Mesenchymal stem cell (in vitro differentiated cells and primary cell): ENCODE measurements at regions not wholly inside any gene's neighbourhood (a gene's known extent, or its start where the extent isn't known, plus 50 kb on each side); places are given as distances from the start of the nearest gene placed in this dataset.

Source experiments
- DNase-seq: peaks from one replicate; pipeline ENCODE4 v3.0.0-alpha.2; 2013
- H2AFZ ChIP-seq: one replicate; pipeline ENCODE4 v1.6.1; 2013; ENCODE audit warnings: low read depth, mild to moderate bottlenecking, control low read depth, inconsistent platforms, low read length, moderate library complexity
- H2AK5ac ChIP-seq: 2 replicates; pipeline ENCODE4 v1.6.1; 2013; ENCODE audit warnings: low read length, moderate library complexity, mild to moderate bottlenecking, inconsistent platforms; ENCODE audit not compliant: severe bottlenecking
- H2BK120ac ChIP-seq: one replicate; pipeline ENCODE4 v1.6.1; 2013; ENCODE audit warnings: low read depth, mild to moderate bottlenecking, inconsistent platforms, low read length, moderate library complexity
- H2BK12ac ChIP-seq, 2 experiments: one replicate each; pipeline ENCODE4 v1.6.1; 2013; ENCODE audit warnings: inconsistent platforms in 2 of 2, low read length in 2 of 2, mild to moderate bottlenecking in 2 of 2, moderate library complexity in 2 of 2, control low read depth in 1 of 2
- H2BK15ac ChIP-seq: one replicate; pipeline ENCODE4 v1.6.1; 2013; ENCODE audit warnings: mild to moderate bottlenecking, low read depth, inconsistent platforms; ENCODE audit not compliant: poor library complexity, severe bottlenecking
- H2BK5ac ChIP-seq: 2 replicates; pipeline ENCODE4 v1.6.1; 2013; ENCODE audit warnings: low read depth, mild to moderate bottlenecking, low read length, control low read depth, inconsistent platforms; ENCODE audit not compliant: poor library complexity, severe bottlenecking
- H3K14ac ChIP-seq, 2 experiments: one replicate each; pipeline ENCODE4 v1.6.1; 2013; ENCODE audit warnings: inconsistent platforms in 2 of 2, low read length in 2 of 2, control low read depth in 1 of 2, mild to moderate bottlenecking in 1 of 2, moderate library complexity in 1 of 2
- H3K18ac ChIP-seq, 2 experiments: one replicate each; pipeline ENCODE4 v1.6.1; 2013; ENCODE audit warnings: inconsistent platforms in 2 of 2, low read length in 2 of 2, control low read depth in 1 of 2, low read depth in 1 of 2, mild to moderate bottlenecking in 1 of 2
- H3K23ac ChIP-seq, 2 experiments: one replicate each; pipeline ENCODE4 v1.6.1; 2013; ENCODE audit warnings: inconsistent platforms in 2 of 2, low read length in 2 of 2, mild to moderate bottlenecking in 2 of 2, moderate library complexity in 2 of 2, control low read depth in 1 of 2
- H3K27ac ChIP-seq: 2 replicates; pipeline ENCODE4 v1.5.1; 2013; ENCODE audit warnings: mild to moderate bottlenecking, moderate library complexity, low read length, control low read depth, inconsistent platforms; ENCODE audit not compliant: poor library complexity, severe bottlenecking
- H3K27me3 ChIP-seq, 2 experiments: 2 replicates each; pipeline versions ENCODE4 v1.6.1 to v1.7.0; 2013; ENCODE audit warnings: low read length in 2 of 2, mild to moderate bottlenecking in 2 of 2, moderate library complexity in 2 of 2, control low read depth in 1 of 2, inconsistent platforms in 1 of 2; ENCODE audit not compliant: control insufficient read depth in 1 of 2, insufficient read depth in 1 of 2
- H3K36me3 ChIP-seq, 2 experiments: 2 replicates each; pipeline versions ENCODE4 v1.6.1 to v1.7.0; 2013; ENCODE audit warnings: low read length in 2 of 2, control low read depth in 1 of 2, inconsistent platforms in 1 of 2, low read depth in 1 of 2, mild to moderate bottlenecking in 1 of 2; ENCODE audit not compliant: insufficient read depth in 2 of 2, control insufficient read depth in 1 of 2
- H3K4ac ChIP-seq, 2 experiments: one replicate each; pipeline ENCODE4 v1.6.1; 2013; ENCODE audit warnings: inconsistent platforms in 2 of 2, low read length in 2 of 2, mild to moderate bottlenecking in 2 of 2, moderate library complexity in 2 of 2, control low read depth in 1 of 2, low read depth in 1 of 2
- H3K4me1 ChIP-seq: 2 replicates; pipeline ENCODE4 v1.6.1; 2013; ENCODE audit warnings: low read depth, low read length, control low read depth; ENCODE audit not compliant: control insufficient read depth, insufficient read depth
- H3K4me2 ChIP-seq: 2 replicates; pipeline ENCODE4 v1.6.1; 2013; ENCODE audit warnings: low read length, mild to moderate bottlenecking, inconsistent platforms; ENCODE audit not compliant: poor library complexity, severe bottlenecking
- H3K4me3 ChIP-seq, 2 experiments: 2 replicates each; pipeline versions ENCODE4 v1.5.1 to v1.7.0; 2013; ENCODE audit warnings: low read length in 2 of 2, mild to moderate bottlenecking in 2 of 2, control low read depth in 1 of 2, low read depth in 1 of 2; ENCODE audit not compliant: insufficient read depth in 1 of 2
- H3K79me1 ChIP-seq: replicated peaks from 2 replicates; pipeline ENCODE4 v1.6.1; 2013; ENCODE audit warnings: mild to moderate bottlenecking, control low read depth, low read length, inconsistent platforms; ENCODE audit not compliant: poor library complexity, severe bottlenecking
- H3K9ac ChIP-seq: 2 replicates; pipeline ENCODE4 v1.7.0; 2013; ENCODE audit warnings: mild to moderate bottlenecking, low read length, moderate library complexity
- H3K9me3 ChIP-seq: 2 replicates; pipeline ENCODE4 v1.7.0; 2013; ENCODE audit warnings: mild to moderate bottlenecking, low read length; ENCODE audit not compliant: control insufficient read depth
- H4K8ac ChIP-seq: one replicate; pipeline ENCODE4 v1.6.1; 2013; ENCODE audit warnings: inconsistent platforms, mild to moderate bottlenecking, low read length, moderate library complexity
- H4K91ac ChIP-seq: one replicate; pipeline ENCODE4 v1.6.1; 2013; ENCODE audit warnings: mild to moderate bottlenecking, low read length, inconsistent platforms
- WGBS: methylation state at CpG from one replicate; pipeline ENCODE4 v1.1.7; 2013; ENCODE audit warnings: mixed read lengths; 5-methylcytosine and 5-hydroxymethylcytosine counted together

DNA sequence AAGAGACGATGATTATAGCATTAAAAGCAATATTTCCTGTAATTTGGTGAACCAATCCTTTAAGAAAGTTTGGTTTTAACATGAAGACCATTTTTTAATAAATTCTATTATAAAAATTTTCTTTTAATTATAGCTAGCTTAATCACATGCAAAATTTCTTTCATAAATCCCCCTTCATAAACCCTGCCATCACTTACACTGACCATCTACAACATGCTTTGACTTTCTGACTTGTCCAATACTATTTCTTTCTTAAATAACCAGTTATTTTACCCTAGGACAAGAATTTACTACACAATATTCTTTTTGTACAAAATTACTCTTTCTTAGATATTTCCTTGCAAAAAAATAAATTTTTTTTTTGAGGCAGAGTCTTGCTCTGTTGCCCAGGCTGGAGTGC lies 1334.8 kb downstream of the CDH11 start:
- Histone ChIP-seq H4K8ac (no peak overlapping the region), H2BK120ac (no peak overlapping the region), H2BK15ac (no peak overlapping the region), H3K4me1 (no peaks in the 10 kb centered on the region), H3K9me3 (peaks cover 27% of the 10 kb centered on the region), H3K79me1 (no peaks in the 10 kb centered on the region), H3K18ac (no peak overlapping the region), H2AK5ac (no peak overlapping the region), H3K9ac (no peak overlapping the region), H4K91ac (no peak overlapping the region), H3K14ac (no peak overlapping the region), H2BK5ac (no peak overlapping the region), H3K4me3 (no peak overlapping the region), H3K27ac (no peak overlapping the region), H2BK12ac (no peak overlapping the region), H3K4ac (no peak overlapping the region), H3K27me3 (no peaks in the 10 kb centered on the region), H3K36me3 (no peaks in the 10 kb centered on the region), H3K4me2 (no peak overlapping the region), H2AFZ (no peak overlapping the region), H3K23ac (no peak overlapping the region)
- no CpG with 5 or more reads among the region's 1 CpG for WGBS
- DNase-seq, result no peak

DNA sequence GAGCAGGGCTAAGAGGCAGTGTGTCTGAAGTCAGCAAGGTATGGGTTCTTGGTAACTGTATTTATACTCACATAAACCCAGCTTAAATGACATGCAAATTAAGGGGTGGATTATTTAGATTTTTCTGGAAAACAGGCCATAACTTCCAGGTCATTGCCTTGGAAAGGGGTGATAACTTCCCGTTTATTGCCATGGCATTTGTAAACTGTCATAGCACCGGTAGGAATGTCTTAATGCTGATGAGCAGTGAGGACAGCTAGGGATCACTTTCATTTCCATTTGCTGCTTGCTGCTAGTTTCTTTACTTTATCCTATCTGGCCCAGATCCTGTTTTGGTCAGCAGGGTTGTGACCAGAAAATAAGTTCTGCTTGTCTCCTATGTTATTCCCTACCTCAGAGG lies 1336.7 kb downstream of the CDH11 start:
- 63% methylated on average over 2 of the region's 2 CpGs for WGBS

DNA sequence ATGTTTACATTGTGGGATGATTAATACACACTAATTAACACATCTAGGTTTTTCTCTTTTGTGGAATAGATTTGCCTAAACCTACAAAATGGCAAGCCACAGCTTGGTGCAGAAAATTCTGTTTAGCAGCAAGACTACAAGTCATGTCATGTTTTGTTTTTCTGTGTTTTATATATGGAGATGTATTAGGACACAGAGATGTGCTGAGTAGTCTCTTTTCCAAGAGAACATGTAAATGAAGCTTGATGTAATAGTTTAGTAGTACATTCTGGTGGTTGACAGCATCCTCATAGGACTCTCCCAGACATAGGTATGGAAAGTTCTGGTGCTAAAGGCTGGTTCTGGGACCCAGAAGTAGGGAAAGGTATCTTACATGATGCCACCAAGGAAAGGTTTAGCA lies 1345.4 kb downstream of the CDH11 start:
- Histone ChIP-seq H3K23ac (no peak overlapping the region), H2BK12ac (no peak overlapping the region), H3K4me2 (no peak overlapping the region), H3K4me1 (no peaks in the 10 kb centered on the region), H3K4ac (no peak overlapping the region), H3K36me3 (no peaks in the 10 kb centered on the region), H3K27me3 (no peaks in the 10 kb centered on the region), H3K18ac (no peak overlapping the region), H4K91ac (no peak overlapping the region), H3K9me3 (no peaks in the 10 kb centered on the region), H2BK5ac (no peak overlapping the region), H4K8ac (no peak overlapping the region), H3K9ac (no peak overlapping the region), H3K4me3 (no peak overlapping the region), H3K27ac (no peak overlapping the region), H2BK15ac (no peak overlapping the region), H2AFZ (no peak overlapping the region), H2BK120ac (no peak overlapping the region), H3K79me1 (no peaks in the 10 kb centered on the region), H2AK5ac (no peak overlapping the region), H3K14ac (no peak overlapping the region)
- DNase-seq, result no peak

More for the DNA sequence above, 1336.7 kb downstream of the CDH11 start:
- Histone ChIP-seq H3K4me3 (no peak overlapping the region), H3K9me3 (peaks cover 27% of the 10 kb centered on the region), H3K18ac (no peak overlapping the region), H3K23ac (no peak overlapping the region), H3K36me3 (no peaks in the 10 kb centered on the region), H3K4me2 (no peak overlapping the region), H4K91ac (no peak overlapping the region), H2BK12ac (no peak overlapping the region), H4K8ac (no peak overlapping the region), H3K9ac (no peak overlapping the region), H3K27ac (no peak overlapping the region), H3K4ac (no peak overlapping the region), H2AFZ (no peak overlapping the region), H3K27me3 (no peaks in the 10 kb centered on the region), H2BK5ac (no peak overlapping the region), H3K14ac (no peak overlapping the region), H3K4me1 (no peaks in the 10 kb centered on the region), H2AK5ac (no peak overlapping the region), H2BK120ac (no peak overlapping the region), H2BK15ac (no peak overlapping the region), H3K79me1 (no peaks in the 10 kb centered on the region)
- DNase-seq, result no peak

DNA sequence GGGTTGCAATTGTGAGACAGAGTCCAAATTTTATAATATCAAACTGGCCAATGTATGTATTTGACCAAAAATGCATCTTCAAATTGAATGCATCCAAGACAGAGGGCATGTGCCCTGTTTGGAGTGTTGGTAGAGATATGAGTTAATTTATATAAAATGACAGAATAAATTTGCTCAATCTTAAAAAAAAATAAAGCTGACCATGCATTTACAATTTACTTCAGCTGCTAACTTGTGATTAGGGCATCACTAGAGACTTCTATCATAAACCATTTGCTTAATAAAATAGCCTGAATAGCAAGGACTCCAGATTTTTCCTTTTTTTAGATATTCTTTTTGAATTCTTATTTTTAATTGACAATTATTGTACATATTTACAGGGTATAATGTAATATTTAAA lies 1345.8 kb downstream of the CDH11 start:
- Histone ChIP-seq H3K79me1 (no peaks in the 10 kb centered on the region), H2BK12ac (no peak overlapping the region), H3K4me3 (no peak overlapping the region), H3K36me3 (no peaks in the 10 kb centered on the region), H3K9ac (no peak overlapping the region), H3K14ac (no peak overlapping the region), H3K23ac (no peak overlapping the region), H3K18ac (no peak overlapping the region), H2BK15ac (no peak overlapping the region), H2BK5ac (no peak overlapping the region), H2BK120ac (no peak overlapping the region), H3K27ac (no peak overlapping the region), H2AFZ (no peak overlapping the region), H3K4me2 (no peak overlapping the region), H3K4me1 (no peaks in the 10 kb centered on the region), H3K27me3 (no peaks in the 10 kb centered on the region), H3K4ac (no peak overlapping the region), H4K8ac (no peak overlapping the region), H3K9me3 (no peaks in the 10 kb centered on the region), H2AK5ac (no peak overlapping the region), H4K91ac (no peak overlapping the region)
- DNase-seq, result no peak
